NCI-H82 treated with DMSO at 0.1 percent for 48 hours (cell line): ENCODE measurements at regions not wholly inside any gene's neighbourhood (a gene's known extent, or its start where the extent isn't known, plus 50 kb on each side); places are given as distances from the start of the nearest gene placed in this dataset.

ENCODE experiments used
- DNase-seq: peaks from one replicate; lab custom pipeline; 2025; ENCODE audit not compliant: unreplicated experiment; lab: John Stamatoyannopoulos, UW

DNA sequence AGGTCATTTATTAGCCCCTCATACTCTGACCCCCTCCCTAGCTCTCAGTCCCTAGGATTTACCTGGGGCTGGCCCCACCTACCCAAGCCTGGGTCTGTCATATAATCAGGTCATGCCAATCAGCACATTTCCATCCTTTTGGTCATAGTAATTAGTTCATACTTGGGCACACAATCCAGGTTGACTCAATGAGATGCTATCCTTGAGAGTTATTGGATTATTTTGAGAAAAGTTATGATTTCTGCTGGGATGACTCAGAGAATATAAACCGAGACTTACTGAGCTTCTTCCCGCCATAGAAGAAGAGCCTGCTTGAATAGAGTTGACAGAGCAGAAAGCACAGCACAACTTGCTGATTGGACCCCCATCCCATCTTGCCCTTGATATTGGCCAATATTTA, 331.5 kb downstream of the CBLN1 start:
- DNase-seq = no peak

DNA sequence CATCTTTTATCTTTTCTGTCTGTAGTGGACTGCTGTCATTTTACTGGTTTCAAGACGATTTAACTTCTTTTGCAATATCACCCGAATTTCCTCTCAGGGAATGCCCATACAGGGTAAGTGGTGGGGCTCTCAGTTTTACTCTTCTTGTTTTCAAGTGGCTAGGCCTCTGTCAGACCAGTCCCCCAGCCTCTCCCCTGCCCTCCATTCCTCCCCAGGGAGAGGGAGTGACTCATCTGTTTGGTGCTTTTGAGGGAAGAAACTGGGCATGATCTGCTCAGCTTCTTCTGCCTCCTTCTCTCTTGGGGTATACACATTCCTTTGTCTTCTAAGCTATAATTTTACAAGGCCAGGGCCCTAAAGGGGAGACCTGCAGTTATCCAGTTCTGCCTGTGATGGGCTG, 332.0 kb downstream of the CBLN1 start:
- no peak for DNase-seq

DNA sequence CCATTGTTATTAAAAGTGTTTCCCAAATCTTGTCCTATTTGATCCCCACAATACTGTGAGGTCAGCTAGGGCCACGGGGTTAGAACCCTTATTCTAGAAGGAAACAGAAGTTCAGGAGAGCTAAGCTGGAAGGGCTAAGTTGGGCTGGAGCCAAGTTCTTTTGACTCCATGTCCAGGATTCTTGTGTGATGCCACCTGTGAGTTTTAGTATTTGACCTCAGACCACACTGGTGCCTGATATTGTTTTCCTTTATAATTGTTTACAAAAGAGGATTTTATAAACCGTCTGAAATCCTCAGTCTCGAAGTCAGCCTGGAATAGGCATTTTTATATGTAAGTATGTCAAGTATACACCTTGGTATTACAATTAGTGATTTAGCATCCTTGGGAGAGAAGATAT, 332.7 kb downstream of the CBLN1 start:
- no peak for DNase-seq

DNA sequence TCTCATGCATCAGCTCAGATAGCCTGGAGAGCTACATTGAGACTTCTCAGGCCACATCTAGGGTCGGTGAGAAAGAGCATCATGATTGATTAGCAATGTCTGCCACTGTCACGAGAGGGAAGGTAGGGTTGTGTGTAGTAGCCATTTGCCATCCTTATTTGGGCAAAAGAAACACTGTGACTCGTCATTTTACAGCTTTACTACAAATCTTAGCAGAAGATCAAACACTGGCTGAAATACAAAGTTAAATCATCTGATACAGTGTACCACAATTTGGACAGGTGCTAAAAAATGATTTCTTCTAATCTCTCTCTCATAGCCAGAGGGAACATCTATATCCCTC, 334.3 kb downstream of the CBLN1 start:
- no peak for DNase-seq

DNA sequence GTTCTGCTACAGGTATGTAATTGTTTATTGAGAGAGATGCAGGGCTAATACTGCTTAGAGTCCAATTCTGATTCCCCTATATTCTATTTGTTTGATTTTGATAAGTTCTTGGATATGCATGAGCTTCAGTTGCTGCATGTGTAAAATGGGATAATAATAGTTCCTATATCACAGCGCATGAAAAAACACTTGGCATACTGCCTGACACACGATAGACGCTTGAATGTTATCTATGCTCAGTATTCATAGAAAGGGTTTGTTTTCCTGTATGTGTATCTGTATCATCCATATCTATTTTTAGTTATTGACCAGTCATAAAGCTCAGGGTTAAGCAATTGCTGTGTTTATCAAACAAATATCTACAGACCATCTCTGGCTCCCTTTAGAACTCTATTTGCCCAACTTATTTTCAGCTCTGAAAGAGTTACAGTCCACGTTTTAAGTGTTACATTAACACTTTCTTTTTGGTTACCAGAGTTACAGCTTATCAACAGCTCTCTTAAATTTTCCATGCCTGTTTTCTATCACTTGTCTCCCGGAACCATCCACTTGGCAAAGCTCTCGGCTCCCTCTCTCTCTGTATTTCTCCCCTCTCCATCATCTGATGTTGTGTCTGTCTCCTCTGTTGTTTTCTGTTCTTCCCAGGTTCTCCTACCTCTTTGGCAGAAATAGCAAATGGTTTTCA, 334.8 kb downstream of the CBLN1 start:
- no peak for DNase-seq

DNA sequence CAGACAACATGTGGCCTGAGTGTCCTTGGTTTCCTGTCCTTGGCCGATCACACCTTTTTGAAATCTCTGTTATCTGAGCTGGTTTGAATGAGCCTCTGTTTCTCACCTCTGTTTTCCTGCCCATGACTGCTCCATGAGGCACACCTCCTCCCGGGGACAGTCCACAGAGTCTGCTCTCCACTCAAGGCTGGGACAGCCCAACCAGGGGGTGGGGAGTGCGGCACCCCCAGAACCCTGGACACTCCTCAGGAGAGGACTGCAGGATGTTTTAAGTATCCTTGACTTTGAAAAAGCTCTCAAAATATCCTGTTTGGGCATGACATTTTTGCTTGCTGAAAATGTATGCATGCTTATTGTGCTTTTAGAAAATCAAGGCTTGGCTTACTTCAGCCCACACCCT, 333.0 kb upstream of the N4BP1 start:
- no peak for DNase-seq

DNA sequence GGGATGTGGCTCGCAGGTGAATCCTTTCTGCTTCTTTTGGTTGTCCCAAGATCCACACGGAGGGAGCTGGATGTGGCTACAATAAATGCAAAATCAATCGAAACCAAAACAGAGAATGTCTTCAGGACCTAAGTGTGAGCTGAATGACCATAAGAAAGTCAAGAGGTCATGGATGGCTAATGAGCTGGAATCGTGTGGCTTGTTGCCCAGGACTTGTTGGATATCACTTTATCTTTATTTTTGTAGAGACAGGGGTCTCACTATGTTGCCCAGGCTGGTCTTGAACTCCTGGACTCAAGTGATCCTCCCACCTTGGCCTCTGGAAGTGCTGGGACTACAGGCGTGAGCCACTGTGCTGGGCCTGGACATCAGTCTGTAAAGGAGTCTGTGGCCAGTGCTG, 326.8 kb upstream of the N4BP1 start:
- no peak for DNase-seq

DNA sequence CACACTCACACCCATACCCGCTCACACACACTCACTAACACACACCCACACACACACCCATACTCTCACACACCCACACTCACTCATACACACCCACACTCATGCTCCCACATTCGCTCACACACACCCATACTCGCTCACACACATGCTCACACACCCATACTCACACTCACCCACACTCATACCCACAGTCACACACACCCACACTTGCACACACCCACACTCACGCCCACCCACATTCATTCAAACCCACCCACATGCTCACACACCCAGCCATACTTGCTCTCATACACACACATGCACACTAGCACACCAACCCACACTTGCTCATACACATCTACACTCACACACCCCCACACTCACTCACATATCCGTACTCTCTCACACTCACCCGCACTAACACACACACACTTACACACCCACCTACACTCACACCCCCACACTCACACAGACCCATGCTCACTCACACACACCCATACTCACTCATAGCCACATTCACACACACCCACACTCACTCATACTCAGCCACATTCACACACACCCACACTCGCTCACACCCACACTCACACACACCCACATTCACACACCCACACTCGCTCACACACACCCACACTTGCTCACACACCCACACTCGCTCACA, 322.4 kb upstream of the N4BP1 start:
- no peak for DNase-seq

DNA sequence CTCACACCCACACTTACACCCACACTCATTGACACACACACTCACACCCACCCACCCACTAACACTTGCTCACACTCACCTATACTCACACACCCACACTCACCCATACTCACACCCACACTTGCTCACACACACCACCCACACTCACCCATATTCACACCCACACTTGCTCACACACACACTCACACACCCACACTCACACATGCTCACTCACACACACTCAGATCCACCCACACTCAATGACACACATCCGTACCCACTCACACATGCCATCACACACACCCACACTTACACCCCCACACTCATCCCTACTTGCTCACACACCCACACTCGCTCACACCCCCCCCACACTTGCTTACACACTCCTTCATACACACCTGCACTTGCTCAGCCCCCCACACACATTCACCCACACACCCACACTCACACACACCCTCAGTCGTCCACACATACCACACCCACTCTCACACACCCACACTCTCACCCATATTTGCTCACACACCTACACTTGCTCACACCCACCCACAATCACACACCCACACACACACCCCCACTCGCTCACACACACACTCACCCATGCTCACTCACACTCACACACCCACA, 321.1 kb upstream of the N4BP1 start:
- DNase-seq = no peak

DNA sequence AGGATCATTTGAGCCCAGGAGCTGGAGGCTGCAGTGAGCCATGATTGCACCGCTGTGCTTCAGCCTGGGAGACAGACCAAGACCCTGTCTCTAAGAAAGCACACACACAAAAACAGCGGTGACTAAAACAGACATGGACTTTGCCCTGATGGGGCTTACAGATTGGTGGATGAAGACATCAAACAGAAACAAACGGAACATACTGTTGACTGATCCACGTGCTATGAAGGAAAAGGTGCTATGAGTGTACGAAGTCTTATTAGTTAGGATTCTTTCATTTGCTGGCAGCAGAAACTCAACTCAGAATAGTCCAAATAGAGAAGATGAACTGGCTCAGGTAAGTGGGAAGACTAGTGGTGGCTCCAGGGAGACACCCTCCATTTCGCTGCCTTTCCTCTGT, 309.8 kb upstream of the N4BP1 start:
- DNase-seq = no peak

DNA sequence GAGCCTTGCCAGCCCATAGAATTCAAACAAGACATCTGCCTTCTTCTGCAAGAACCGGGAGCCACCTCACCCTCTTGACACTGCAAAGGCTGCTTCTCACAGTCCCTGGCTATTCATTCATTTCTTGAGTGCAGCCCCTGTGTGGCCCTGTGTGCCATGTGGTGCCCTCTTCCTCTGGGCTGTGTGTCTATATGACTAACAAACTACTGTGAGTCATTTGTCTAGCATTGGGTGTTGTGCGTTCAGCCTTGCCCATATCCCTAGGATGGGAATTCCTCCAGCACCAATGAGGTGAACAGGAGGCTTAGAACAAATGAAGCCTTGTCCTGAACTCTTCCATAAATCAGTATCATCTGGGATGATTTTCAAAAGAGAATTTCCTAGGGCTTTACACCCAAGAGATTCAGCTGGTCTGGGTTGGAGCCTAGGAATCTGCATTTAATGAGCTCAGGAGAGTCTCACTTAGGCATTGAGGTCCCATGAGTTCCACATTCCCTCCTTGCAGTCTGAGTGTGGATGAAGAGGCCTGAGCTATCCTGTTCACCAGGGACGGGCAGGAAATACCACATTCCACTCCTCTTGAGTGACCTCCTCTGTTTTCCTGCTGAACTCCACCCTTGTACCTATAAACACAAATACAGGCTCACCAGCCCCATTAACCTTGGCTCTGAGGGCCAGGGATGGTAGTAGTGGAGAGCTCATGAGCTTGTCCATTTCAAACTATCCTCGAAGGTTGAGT, 308.7 kb upstream of the N4BP1 start:
- DNase-seq = no peak

DNA sequence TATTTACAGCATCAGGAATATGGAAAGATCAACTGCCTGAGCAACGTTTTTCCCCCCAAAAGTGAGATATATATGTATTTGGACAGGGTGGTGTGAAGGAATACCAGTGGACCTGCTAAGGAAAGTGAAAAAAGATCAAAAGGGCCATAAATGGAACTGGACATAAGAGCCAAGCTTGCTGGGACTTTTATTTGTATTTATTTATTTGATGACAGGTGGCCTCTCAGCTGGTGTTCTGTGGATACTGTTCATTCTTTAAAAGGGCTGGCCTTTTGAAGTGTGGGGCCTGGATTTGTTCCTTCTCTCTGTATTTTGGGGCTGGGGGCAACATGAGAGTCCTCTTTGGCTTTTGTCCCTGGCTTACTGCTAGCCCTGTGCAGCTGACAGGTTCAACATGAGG, 306.6 kb upstream of the N4BP1 start:
- DNase-seq = no peak

DNA sequence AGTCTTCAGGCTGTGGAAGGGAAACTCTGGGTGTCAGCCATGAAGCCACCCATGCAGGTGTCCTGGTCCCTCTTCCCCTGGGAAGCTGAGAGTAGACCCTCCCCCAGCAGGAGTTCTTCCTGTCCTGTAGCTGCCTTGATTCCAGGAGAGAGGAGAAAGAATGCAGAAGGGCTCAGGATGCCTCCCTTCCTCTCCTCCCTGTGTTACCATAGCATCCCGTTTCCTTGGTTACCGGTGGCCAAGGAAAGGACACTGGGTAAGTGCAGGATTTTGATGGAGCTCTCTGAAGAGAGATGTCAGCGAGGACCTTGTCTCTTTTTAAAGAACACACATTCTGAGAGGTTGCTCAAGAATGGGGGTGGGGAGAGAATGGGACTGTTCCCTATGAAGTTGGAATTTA, 304.1 kb upstream of the N4BP1 start:
- DNase-seq = no peak

DNA sequence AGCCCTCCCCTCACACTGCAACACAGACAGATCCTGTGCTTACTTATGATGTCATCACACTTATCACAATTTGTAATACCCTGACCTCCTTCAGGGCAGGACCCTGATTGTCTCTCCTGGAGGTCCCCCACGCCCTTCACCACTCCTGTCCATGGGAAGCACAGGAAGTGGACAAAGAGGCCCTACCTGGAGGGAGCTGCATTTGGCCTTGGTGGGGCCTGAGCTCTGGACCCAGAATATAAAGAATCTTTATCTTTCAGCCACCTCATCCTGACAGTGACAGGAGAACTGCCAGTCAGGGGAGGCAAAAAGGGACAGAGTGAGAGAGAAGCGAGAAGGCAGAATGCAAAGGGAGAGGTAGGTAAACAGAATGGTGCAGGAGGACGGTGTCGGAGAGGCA, 303.4 kb upstream of the N4BP1 start:
- no peak for DNase-seq

DNA sequence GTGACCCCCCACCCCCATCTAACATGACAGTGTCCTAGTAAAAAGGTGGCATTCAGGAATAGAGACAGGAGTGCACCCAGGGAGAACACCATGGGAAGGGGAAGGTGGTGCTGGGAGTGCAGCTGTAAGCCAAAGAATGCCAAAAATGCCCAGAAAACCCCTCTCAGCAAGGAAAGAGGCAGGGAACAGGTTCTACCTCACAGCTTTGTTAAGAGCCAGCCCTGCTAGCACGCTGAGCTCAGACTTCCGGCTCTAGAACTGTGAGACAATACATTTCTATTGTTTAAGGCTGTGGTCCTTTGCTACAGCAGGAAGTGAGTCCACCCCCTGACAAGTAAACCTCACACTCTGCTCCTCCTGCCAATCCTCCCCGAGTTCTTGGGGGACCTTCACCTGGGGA, 302.4 kb upstream of the N4BP1 start:
- DNase-seq = no peak

DNA sequence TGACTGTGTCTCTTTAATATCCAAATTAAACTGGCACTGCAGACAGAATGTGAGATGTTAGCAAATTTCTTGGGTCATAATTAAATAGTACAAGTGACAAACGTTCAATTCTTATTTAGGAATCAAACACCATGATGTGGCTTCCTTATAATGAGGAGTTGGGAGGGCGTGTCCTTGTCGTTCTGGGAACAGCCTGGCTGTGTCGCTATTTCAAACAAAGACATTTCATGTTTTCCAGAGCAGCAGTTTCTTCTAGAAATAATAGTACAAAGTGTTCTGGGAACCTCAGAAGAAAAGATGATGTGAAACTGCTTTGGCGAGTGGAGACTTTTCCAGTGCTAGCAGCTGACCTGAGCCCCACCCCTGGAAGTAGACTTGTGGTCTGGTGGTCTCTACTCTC, 301.7 kb upstream of the N4BP1 start:
- DNase-seq = no peak

DNA sequence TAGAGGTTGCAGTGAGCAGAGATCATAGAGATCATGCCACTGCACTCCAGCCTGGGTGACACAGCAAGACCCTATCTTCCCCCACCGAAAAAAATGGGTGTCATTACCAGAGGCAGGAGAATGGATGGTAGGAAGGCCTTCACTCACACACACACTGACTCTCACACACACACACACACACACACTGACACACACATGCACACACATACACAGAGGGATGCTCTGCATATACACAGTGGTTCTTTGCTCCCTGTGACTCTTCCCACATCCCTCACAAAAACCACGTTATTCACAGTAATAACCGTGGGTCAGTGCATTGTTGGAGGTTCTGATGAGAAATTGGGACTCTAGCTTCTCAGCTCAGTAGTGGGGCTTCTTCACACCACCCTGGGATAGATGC, 300.2 kb upstream of the N4BP1 start:
- DNase-seq = no peak

DNA sequence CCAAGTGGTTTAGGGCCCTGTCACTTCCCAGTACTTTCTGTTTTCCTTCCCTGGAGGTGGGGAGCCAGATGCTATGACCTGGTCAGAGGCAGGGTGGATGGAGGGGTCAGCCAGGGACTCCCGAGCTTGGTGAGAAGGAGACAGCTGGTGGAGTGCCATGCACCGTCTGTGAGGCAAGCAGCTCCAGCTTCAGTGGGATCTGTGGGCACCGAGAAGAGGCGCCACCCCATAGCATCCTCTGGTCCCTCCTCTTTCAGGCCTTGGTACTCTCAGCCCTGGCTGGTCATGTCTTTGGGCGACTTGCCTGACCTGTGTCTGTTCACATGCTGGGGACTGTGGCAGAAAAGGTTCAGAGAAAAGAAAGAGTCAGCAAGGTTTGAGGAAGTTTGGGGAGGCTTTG, 299.3 kb upstream of the N4BP1 start:
- DNase-seq = no peak

DNA sequence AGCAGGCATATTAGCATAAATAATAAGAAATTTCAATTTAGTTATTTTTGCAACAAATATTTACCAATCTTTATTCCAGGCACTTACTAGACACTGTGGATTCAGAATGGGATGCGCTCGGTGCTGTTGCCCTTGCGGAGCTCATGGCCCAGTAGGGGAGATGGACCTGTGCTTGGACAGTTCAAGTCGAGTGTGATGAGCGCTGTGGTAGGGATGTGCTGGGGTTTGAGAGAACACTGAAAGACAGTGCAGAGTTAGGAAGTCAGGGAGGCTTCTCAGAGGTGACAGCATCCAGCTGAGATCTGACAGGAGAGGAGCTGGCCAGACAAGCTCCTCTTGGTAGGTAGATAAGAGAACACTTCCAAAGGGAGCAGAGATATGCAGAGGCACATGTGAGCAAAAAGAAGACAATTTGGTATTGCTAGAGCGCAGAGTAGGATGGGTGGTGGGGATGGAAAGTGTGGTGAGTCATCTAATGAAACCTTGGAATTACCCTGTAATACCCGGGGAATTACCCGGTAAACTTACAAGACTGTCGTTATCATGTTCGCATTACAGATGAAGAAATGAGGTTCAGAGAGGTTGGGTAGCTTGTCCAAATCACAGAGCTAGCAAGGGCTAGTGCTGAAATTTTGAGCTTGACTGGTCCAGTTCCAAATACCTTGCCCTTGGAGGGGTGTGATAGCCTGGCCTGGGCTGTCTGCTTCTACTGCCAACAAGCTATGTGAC, 298.1 kb upstream of the N4BP1 start:
- DNase-seq = no peak

DNA sequence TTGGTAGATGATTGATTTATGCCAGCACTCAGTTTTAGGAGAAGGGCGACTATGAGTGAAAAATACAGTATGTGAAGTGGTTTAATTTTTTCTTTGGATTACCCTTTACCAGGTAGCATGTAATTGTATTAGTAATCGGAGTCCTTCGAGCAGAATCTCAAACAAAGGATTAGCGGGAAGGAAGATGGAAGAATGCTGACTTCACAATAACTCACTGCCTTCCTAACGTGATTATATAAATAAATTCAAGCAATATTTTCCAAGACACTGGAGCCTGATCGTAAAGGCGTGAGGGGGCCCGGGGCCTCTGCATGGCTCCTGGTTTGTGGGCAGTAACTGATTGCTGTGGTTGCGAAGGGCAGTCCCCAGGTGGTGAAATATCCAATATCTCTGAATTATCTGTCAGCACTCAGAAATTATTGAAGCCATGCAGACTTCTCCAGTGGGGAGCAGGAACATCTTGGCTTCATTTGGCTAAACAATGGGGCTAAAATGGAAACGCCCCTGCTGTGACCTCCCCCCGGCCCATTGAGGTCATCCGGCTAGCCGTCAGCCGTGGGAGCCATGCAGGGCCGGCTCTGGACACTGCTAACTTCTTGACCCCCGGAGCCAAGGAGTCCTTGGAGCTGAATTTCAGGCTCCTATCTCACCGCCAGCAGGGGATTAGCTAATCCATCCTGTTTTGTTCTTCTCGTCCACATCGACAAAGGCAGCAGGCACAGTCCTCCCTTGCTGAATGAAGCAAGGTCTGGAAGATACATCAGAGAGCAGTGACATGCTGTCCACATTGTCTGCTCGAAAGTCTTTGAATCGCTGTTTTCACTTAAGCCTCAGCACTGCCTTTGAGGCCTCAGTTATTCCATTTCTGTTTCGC, 295.9 kb upstream of the N4BP1 start:
- DNase-seq = no peak

DNA sequence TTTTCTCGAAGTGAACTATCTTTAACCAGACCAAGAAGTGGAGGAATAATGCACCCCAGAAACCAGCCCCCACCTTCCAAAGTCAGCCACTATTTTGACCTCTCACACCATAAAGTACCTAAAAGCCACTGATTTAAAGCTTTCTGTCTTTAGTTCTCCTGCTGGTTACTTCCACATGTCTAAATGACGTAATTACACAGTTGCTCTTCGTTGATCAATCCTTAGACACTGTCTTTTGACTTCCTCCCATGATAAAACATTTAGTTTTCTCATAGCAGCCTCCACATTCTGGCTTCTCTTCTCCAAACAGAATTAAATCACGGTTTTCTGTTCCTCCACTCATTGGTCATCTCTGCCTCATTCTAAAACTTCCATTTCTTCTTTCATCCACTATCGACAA, 294.4 kb upstream of the N4BP1 start:
- DNase-seq = no peak
